SIG-M5 (cell line): ENCODE measurements at regions not wholly inside any gene's neighbourhood (a gene's known extent, or its start where the extent isn't known, plus 50 kb on each side); places are given as distances from the start of the nearest gene placed in this dataset.

Experiments used
- DNase-seq: peaks from one replicate; lab custom pipeline; 2025; lab: John Stamatoyannopoulos, UW

GRCh38 chrX:16445166-16445752, 204.7 kb upstream of the S100G start:
- DNase-seq = no peak

- no peak for DNase-seq
These were observed 198.6 kb upstream of the S100G start for GRCh38 chrX:16451334-16451733.

- no peak for DNase-seq
These were observed 195.0 kb upstream of the S100G start for GRCh38 chrX:16454926-16455325.

GRCh38 chrX:16457239-16457638, 192.7 kb upstream of the S100G start:
- DNase-seq = no peak

GRCh38 chrX:16458208-16458607, 191.8 kb upstream of the S100G start:
- no peak for DNase-seq

- DNase-seq = no peak
These were observed 190.9 kb upstream of the S100G start for GRCh38 chrX:16459008-16459407.

GRCh38 chrX:16461968-16462367, 188.0 kb upstream of the S100G start:
- no peak for DNase-seq

GRCh38 chrX:16462912-16463311, 187.0 kb upstream of the S100G start:
- no peak for DNase-seq

GRCh38 chrX:16464369-16464768, 185.6 kb upstream of the S100G start:
- no peak for DNase-seq

- DNase-seq = no peak
These were observed 184.7 kb upstream of the S100G start for GRCh38 chrX:16465081-16465876.

GRCh38 chrX:16466640-16467432, 183.1 kb upstream of the S100G start:
- no peak for DNase-seq

GRCh38 chrX:16469870-16470269, 180.1 kb upstream of the S100G start:
- no peak for DNase-seq

- DNase-seq = no peak
These were observed 177.6 kb upstream of the S100G start for GRCh38 chrX:16472345-16472744.

- no peak for DNase-seq
These were observed 175.4 kb upstream of the S100G start for GRCh38 chrX:16474511-16474910.

- DNase-seq = no peak
These were observed 173.9 kb upstream of the S100G start for GRCh38 chrX:16476009-16476408.

- DNase-seq = no peak
These were observed 173.3 kb upstream of the S100G start for GRCh38 chrX:16476692-16477091.

- DNase-seq = no peak
These were observed 170.6 kb upstream of the S100G start for GRCh38 chrX:16479206-16479869.

GRCh38 chrX:16480049-16480448, 169.9 kb upstream of the S100G start:
- no peak for DNase-seq

GRCh38 chrX:16484338-16484737, 165.6 kb upstream of the S100G start:
- DNase-seq = peak; percentile 49

GRCh38 chrX:16487620-16488385, 162.2 kb upstream of the S100G start:
- DNase-seq = no peak

- no peak for DNase-seq
These were observed 161.0 kb upstream of the S100G start for GRCh38 chrX:16488959-16489358.

- no peak for DNase-seq
These were observed 158.5 kb upstream of the S100G start for GRCh38 chrX:16491461-16491860.
